Activated CD4-positive, CD25-positive, alpha-beta regulatory T cell treated with anti-CD3 and anti-CD28 coated beads, Interleukin-2, amount 50 U/mL, for 24 hours (primary cell): ENCODE measurements at regions not wholly inside any gene's neighbourhood (a gene's known extent, or its start where the extent isn't known, plus 50 kb on each side); places are given as distances from the start of the nearest gene placed in this dataset.
"Not testable (repeated sequence)": the region's sequence is repeated elsewhere in the genome, so short reads cannot be mapped to it uniquely, and the experiment has no call there.

Experiments used
- ATAC-seq, 2 donors: fragments of 150-1000 bp; cut with Tn5 transposase; one replicate each; pipeline ENCODE4 v1.10.0; 2021; ENCODE audit warnings: mild to moderate bottlenecking in 1 of 2, moderate library complexity in 1 of 2

GRCh38 chr12:80045594-80045993, 53.7 kb upstream of the OTOGL start:
- no peak for ATAC-seq

DNA sequence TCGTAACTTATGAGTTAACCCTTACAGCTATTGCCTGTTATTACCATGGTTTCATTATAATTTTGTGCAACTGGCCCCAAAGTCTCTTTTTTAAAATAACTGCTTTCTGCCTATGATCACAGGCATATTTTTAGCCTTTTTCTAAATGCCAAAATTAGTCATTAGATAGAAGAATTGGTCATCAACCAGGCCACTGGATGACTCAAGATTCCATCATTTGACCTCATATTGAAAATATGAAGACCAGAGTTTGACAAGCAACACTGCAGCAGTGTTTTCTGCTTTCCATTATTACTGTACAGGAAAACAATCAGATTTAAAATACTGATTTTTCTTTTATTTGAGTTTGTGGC, 54.7 kb upstream of the OTOGL start:
- peak; percentile 21 to 58 for ATAC-seq

GRCh38 chr12:80041692-80042091, 57.6 kb upstream of the OTOGL start:
- ATAC-seq = no peak

DNA sequence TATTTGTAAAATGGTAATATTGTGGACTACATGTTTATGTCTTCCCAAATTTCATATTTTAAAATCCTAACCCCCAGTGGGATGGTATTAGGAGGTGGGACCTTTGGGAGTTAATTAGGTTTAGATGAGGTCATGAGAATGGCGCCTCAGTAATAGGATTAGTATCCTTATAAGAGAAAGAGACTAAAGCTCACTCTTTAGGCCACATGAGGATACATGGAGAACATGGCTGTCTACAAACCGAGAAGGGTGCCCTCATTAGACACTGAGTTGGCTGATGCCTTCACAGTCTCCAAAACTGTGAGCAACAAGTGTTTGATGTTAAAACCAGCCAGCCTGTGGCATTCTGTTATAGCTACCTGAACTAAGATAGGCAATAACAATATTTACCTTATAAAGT, 58.3 kb upstream of the OTOGL start:
- no peak for ATAC-seq

GRCh38 chr12:80040075-80040738, 59.1 kb upstream of the OTOGL start:
- no peak for ATAC-seq

GRCh38 chr12:80038062-80038560, 61.2 kb upstream of the OTOGL start:
- ATAC-seq = no peak

DNA sequence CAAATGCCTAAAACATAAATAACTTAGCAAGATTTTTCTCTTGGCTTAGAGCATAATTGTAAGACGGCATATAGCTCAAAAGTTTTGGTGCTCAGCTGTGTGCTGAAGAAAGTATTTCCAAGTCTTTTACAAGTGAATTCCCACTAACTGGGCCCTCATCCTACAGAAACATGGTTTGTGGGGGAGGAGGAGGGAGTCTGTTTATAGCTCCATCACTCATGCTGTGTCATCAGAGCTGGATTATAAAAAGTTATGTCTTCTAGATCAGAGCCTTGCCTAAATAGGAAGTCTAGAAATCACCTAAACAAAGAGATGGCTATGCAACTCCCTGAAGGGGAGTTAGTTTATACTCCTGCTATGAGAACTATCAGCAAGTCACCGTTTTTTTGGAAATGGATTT, 65.9 kb upstream of the OTOGL start:
- no peak for ATAC-seq

- no peak for ATAC-seq
Measured at GRCh38 chr12:80032946-80033345, 66.4 kb upstream of the OTOGL start.

DNA sequence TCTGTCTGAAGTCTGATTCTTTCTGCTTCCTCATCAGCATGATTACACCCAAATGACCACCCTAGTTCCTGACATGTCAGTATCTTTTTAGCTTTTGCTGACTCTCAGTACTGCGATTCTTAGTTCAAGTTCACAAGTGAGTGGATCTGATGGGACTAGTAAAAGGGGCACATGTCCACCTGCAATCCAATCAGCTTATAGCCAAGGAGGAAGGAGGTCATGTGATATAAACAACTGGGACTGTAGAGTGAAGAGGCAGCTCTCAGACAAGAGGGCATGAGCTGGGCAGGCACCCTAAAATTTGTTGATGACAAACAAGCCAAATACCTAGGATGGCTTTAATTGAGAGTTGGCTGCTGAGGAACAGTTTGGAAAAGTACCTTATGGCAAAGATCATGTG, 68.1 kb upstream of the OTOGL start:
- no peak for ATAC-seq

DNA sequence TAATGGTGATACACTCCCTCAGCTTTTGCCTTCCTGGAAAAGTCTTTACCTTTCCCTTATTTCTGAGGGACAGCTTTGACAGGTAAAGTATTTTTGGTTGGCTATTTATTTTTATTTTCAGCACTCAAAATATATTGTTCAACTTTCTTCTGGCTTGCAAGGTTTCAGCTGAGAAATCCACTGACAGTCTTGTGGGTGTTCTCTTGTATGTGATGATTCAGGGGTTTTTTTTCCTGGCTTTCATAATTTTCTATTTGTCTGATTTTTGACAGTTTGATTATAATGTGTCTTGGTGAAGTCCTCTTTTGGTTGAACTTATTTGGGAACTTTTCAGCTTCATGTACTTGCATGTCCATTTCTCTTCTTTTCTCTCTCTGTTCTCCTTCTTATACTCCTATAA, 73.7 kb upstream of the OTOGL start:
- ATAC-seq = no peak

DNA sequence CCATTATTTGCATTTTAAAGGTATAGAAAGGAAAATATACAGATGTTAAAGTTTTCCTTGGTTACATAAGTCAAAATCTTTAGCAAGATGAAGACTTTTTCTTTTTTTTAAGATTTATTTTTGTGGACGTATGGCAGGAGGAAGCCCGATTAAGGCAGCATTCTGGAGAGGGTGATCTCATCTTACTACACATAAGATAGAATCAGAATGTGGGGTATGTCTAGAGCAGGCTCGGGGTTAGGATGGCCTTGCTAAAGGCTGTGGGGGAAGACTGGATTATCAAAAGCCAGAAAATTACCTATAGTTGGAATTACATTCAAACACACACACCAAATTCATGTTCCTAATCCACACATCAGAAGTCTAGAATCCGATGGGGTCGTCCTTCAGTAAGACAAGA, 79.6 kb upstream of the OTOGL start:
- ATAC-seq = no peak

GRCh38 chr12:80018119-80018518, 81.2 kb upstream of the OTOGL start:
- ATAC-seq = no peak

GRCh38 chr12:80017261-80017870, 82.0 kb upstream of the OTOGL start:
- ATAC-seq = no peak

DNA sequence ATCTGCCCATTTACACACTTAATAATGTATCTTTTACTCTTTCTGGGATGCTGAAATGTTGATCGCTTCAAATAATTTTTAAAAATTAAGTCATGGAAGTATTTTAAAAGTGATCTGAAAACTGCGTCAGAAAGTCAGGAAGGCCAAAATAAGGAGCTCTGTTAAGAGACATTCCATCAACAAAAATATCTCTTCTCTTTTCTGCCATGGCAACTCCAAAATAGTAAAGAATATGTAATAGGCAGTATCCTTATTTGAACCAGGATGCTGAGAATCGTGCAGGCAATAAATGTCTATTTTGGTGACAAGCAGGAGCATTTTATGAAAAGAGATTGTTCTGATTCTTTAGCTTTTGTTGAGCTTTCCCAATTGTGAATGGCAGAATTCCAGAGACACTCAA, 81.8 kb upstream of the PPP1R12A start:
- ATAC-seq = no peak

DNA sequence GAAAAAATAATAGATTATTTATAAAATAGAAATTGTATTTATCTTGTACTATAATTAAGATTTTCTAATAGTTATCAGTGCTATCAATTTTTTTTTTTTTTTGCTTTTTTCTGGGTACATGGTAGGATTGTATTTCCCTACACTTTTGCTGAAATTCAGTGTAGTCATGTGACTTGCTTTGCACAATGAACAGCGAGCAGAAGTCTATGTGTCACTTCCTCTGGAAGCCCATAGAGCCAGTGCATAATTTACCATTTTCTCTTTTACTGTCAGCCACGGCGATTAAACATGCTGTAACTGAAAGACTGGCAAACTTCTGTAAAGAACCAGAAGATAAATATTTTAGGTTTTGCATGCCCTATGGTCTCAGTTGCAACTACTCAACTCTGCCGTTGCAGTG, 80.8 kb upstream of the PPP1R12A start:
- ATAC-seq = no peak

DNA sequence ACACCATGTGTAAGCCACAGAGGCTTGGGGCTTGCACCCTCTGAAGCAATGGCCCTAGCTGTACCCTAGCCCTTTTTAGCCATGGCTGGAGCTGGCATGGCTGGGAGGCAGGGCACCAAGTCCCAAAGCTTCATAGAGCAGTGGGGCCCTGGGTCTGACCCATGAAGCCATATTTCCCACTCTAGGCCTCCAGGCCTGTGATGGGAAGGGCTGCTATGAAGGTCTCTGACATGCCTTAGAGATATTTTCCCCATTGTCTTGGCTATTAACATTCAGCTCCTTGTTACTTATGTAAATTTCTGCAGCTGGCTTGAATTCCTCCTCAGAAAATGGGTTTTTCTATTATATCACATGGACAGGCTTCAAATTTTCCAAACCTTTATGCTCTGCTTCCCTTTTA, 68.8 kb upstream of the PPP1R12A start:
- not testable (repeated sequence) for ATAC-seq

DNA sequence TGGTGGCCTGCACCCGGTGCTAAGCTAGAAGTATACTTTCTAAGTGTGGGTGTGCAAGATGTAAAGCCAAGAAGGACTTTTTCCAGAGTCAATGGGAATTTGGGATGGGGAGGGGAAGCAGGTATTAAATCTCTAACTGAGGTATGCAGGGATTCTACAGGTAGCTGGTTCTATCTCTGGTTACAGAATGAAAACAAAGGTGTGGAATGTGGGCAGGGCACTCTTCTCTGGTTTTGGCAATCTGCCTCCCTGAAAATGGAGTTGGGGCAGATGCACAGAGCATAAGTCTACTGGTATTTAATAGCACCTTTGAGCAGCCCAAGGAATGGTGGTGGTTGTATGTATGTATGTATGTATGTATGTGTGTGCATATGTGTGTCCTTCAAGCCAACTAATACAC, 66.7 kb upstream of the PPP1R12A start:
- no peak for ATAC-seq

GRCh38 chr12:80000831-80001230, 65.9 kb upstream of the PPP1R12A start:
- no peak for ATAC-seq

DNA sequence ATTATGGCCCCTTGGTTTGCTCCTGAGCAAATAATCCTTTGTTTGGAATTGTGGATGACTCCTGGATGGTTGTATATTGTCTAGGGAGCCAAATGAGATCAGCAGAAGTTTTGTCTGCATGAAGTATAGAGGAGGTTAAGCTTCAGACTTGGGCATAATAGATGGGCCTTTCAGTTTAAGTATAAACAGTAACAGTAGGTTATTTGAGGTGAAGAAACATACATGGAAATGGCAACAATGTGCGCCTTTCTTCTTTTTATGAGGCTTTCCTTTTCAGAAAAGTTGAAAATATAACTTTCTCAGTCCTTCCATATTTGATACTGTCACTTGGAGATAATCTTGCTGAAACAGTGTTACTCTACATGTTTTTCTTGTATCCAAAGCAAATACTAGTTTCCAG, 63.7 kb upstream of the PPP1R12A start:
- ATAC-seq = no peak

DNA sequence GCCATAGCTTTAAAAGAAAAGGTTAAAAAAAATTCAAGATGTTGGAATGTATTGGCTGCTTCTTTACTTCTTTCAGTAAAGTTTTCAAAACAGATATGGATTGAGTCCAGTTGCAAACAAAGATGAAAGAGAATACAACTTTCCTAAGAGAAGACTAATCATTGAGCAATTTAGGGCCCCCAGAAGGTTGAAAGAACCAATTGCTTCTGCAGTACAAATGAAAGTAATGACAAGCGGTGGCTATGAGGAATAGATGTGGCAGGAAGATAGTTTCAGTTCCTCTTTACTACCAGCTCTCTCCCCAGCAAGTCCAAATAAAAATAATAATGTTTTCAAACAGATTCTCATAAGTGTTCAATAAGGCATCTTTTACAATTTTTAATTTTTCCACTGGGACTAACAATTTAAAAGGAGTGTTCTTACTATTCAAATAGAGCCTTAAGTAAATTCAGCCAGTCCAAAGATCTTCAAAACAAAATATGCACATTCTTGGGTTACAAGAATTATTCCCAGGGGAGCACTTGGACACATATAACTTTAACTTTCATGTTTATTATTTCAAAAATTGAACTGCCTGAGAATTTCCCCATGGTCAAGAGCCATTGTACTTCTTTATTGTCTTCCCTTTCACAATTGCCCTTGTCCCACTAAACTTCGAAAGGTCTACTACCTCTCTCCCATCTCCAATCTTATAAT, 62.3 kb upstream of the PPP1R12A start:
- no peak for ATAC-seq

- not testable (repeated sequence) for ATAC-seq
Measured at GRCh38 chr12:79995385-79996084, 60.6 kb upstream of the PPP1R12A start.

- ATAC-seq = no peak
Measured at GRCh38 chr12:79993106-79993862, 58.4 kb upstream of the PPP1R12A start.

DNA sequence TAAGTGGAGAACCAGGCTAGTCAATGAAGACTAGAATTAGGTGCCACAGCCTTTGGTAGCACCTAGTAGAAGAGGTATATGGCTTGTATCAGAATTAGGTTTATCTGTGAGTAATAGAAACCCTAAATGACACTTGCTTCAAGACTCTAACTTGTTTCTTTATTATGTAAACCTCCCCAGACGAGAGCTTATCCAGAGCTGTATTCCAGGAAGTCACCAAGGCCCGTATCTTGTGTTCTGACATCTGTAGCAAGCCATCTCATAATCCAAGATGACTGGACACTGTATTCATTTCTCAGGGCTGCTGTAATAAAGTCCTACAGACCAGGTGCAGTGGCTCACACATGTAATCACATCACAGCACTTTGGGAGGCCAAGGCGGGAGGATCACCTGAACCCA, 56.7 kb upstream of the PPP1R12A start:
- no peak for ATAC-seq
